HUES6 (cell line): ENCODE measurements at regions not wholly inside any gene's neighbourhood (a gene's known extent, or its start where the extent isn't known, plus 50 kb on each side); places are given as distances from the start of the nearest gene placed in this dataset.

ENCODE experiments used
- H3K27ac ChIP-seq: 2 replicates; pipeline ENCODE4 v1.7.0; 2013; ENCODE audit warnings: low read depth, mild to moderate bottlenecking, low read length, inconsistent platforms
- H3K27me3 ChIP-seq: 2 replicates; pipeline ENCODE4 v1.6.1; 2013; ENCODE audit warnings: low read length; ENCODE audit not compliant: control insufficient read depth, insufficient read depth
- H3K36me3 ChIP-seq: 2 replicates; pipeline ENCODE4 v1.6.1; 2013; ENCODE audit warnings: low read length; ENCODE audit not compliant: control insufficient read depth, insufficient read depth
- H3K4me1 ChIP-seq: 2 replicates; pipeline ENCODE4 v1.6.1; 2013; ENCODE audit warnings: low read length; ENCODE audit not compliant: control insufficient read depth, insufficient read depth
- H3K4me3 ChIP-seq: 2 replicates; pipeline ENCODE4 v1.5.1; 2013; ENCODE audit warnings: low read depth, low read length
- H3K9ac ChIP-seq: one replicate; pipeline ENCODE4 v1.6.1; 2013; ENCODE audit warnings: mild to moderate bottlenecking, low read length
- H3K9me3 ChIP-seq: 2 replicates; pipeline ENCODE4 v1.6.1; 2013; ENCODE audit warnings: low read depth, low read length; ENCODE audit not compliant: control insufficient read depth, insufficient read depth

DNA sequence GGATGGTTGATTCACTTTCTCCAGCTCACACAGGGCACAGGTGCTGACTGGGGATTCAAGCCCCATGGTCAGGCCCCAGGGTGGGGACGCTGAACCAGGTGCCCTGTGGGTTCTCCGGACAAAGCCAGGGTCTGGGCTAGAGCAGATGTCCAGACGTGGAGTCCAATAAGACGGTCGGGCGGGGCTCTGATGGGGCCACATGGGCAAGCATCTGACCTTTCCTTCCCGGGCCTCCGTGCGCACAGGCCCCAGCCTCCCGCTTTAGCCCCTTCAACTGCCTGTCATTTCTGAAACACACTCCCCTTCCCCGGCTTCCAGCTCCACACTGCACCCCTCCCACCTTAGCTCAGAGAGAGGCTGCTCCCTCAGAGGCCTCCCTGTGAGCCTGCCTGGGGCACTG, 153.0 kb upstream of the PPP2R2D start:
- H3K4me3 ChIP-seq, result no peak overlapping the region
- H3K27me3 ChIP-seq, result peaks cover 35% of the 10 kb centered on the region; the same call in 1 of the 2 replicates
- H3K9me3 ChIP-seq, result no peaks in the 10 kb centered on the region
- H3K27ac ChIP-seq, result no peak overlapping the region
- no peak overlapping the region for H3K9ac ChIP-seq
- H3K36me3 ChIP-seq, result no peaks in the 10 kb centered on the region
- peaks cover 53% of the 10 kb centered on the region for H3K4me1 ChIP-seq

DNA sequence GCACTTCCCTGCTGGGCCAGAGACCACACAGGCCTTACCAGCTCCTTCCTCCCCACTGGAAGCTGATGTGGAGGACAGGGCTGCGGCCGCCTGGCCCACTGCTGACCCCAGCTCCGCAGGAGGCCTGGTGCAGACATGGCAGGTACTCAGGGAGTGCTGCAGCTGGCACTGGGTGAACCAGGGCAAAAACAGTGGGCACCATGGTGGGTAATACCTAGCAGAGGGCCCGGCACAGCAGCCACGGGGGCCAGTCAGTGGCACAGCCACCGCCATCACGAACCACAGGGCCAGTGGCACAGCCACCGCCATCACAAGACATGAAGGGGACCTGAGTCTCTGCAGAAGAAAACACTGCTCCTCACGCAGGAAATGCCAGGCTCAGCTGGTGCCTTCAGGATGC, 152.6 kb upstream of the PPP2R2D start:
- H3K36me3 ChIP-seq, result no peaks in the 10 kb centered on the region
- peaks cover 49% of the 10 kb centered on the region for H3K4me1 ChIP-seq
- no peak overlapping the region for H3K9ac ChIP-seq
- H3K9me3 ChIP-seq, result no peaks in the 10 kb centered on the region
- H3K4me3 ChIP-seq, result no peak overlapping the region
- no peak overlapping the region for H3K27ac ChIP-seq
- H3K27me3 ChIP-seq, result peaks cover 35% of the 10 kb centered on the region; the same call in 1 of the 2 replicates

DNA sequence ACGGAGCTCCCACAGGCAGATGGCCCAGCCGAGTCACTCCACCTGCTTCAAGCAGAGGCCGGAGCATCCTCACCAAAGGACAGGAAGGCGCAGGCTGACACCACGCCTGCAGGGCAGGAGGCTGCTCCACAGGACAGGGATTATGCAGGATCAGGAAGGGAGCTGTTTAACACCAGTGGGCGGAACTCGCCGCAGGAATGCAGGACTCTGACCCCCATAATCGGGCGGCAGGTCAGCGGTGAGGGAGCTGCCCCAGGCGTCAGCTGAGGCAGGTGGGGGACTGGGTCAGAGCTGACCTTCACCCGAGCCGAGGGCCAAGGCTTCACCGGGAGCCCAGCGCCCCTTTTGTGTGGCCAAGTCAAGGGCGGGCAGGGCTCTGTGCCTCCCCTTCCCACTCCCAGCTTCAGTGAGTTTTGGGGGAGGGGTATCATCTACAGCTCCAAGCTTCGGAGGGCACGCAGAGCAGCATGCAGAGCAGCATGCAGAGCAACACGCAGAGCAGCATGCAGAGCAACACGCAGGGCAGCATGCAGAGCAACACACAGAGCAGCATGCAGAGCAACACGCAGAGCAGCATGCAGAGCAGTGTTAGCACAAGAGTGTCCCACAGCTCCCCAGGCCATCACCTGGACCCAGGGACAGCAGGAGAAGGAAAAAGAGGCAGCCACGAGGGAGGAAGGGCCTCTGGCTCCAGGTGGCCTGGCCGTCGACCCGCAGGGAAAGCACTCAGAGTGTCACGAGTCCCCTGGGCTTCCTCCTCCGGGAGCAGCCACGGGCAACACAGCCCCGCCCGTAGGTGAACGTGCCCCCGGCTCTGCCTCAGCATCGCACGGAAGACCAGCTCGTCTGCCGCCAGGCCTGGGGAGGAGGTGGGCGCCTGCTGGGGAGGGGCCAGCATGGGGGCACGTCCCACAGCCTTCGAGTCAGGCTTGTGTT, 151.7 kb upstream of the PPP2R2D start:
- Histone ChIP-seq H3K9me3 (no peaks in the 10 kb centered on the region), H3K9ac (no peak overlapping the region), H3K27ac (no peak overlapping the region), H3K4me1 (peaks cover 40% of the 10 kb centered on the region), H3K4me3 (no peak overlapping the region), H3K36me3 (no peaks in the 10 kb centered on the region), H3K27me3 (peaks cover 33% of the 10 kb centered on the region; the same call in 1 of the 2 replicates)

DNA sequence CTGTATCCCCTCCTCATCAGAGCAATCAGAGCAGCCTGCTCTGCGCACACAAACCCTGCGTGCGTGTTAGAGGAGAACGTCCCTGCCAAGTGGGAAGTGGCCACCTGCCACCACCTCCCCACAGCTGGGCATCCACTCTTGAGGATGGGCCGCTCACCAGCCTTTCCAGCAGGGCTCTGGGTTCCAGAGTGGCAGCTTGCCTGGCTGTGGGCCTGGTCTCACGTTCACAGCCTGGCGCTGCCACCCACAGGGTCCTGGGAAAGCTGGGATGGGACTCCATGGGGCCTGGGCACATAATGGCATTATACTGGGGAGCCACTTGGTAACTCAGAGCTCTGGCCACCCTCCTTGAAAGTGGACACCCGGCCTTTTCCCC, 151.1 kb upstream of the PPP2R2D start:
- Histone ChIP-seq H3K27ac (no peak overlapping the region), H3K4me3 (no peak overlapping the region), H3K4me1 (peaks cover 38% of the 10 kb centered on the region), H3K36me3 (no peaks in the 10 kb centered on the region), H3K9ac (no peak overlapping the region), H3K27me3 (peaks cover 26% of the 10 kb centered on the region; the same call in 1 of the 2 replicates), H3K9me3 (no peaks in the 10 kb centered on the region)

GRCh38 chr10:131750171-131750895, 150.5 kb upstream of the PPP2R2D start:
- H3K4me1 ChIP-seq, result peaks cover 38% of the 10 kb centered on the region
- no peak overlapping the region for H3K4me3 ChIP-seq
- no peak overlapping the region for H3K27ac ChIP-seq
- peaks cover 21% of the 10 kb centered on the region; the same call in 1 of the 2 replicates for H3K27me3 ChIP-seq
- no peaks in the 10 kb centered on the region for H3K36me3 ChIP-seq
- no peaks in the 10 kb centered on the region for H3K9me3 ChIP-seq
- no peak overlapping the region for H3K9ac ChIP-seq

DNA sequence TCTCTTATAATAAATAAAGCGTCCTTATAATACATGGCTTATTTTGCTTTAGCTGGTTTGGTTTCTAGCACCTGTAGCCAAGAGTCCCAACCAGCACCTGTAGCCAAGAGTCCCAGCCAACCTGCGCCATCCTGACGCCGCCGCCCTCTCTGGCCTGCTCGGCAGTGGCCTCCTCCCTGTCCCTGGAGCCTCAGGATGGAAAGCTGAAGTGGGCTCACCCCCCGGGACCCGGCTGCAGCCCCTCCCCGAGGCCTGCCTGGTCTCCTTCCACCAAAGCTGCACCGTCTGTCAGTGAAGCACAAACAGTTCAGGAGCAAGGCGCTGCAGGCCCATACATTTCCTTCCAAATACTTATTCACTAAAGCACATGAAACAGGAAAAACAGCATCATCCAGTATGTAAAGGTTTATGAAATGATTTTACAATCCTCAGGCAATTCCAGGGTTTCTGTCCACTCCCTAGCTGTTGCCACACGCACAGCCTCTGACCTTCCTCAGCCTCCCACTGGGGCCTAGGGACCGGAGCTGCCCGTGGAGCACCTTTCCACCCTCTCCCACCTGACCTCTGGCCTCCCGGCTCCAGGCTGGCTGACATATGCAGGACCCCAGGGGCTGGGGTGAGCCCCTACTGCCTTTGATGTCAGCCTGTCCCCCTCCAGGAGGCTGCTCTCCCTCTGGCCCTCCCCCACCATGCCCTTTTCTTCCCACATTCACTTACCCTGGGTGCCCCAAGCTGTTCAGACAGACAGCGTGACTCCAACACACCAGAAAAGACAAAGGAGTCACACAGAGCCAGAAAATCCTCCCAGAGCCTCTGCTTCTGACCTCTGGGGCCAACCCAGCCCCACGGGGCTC, 149.6 kb upstream of the PPP2R2D start:
- Histone ChIP-seq H3K4me1 (peaks cover 38% of the 10 kb centered on the region), H3K4me3 (no peak overlapping the region), H3K36me3 (no peaks in the 10 kb centered on the region), H3K9me3 (no peaks in the 10 kb centered on the region), H3K27ac (no peak overlapping the region), H3K27me3 (peaks cover 21% of the 10 kb centered on the region; the same call in 1 of the 2 replicates), H3K9ac (no peak overlapping the region)

- Histone ChIP-seq H3K27me3 (peaks cover 21% of the 10 kb centered on the region; the same call in 1 of the 2 replicates), H3K9ac (no peak overlapping the region), H3K4me1 (peaks cover 38% of the 10 kb centered on the region), H3K27ac (no peak overlapping the region), H3K9me3 (no peaks in the 10 kb centered on the region), H3K4me3 (no peak overlapping the region), H3K36me3 (no peaks in the 10 kb centered on the region)
Measured at GRCh38 chr10:131751827-131752775, 148.7 kb upstream of the PPP2R2D start.

- H3K4me3 ChIP-seq, result no peak overlapping the region
- no peaks in the 10 kb centered on the region for H3K9me3 ChIP-seq
- no peak overlapping the region for H3K27ac ChIP-seq
- H3K4me1 ChIP-seq, result peaks cover 40% of the 10 kb centered on the region
- no peak overlapping the region for H3K9ac ChIP-seq
- H3K36me3 ChIP-seq, result no peaks in the 10 kb centered on the region
- peaks cover 21% of the 10 kb centered on the region; the same call in 1 of the 2 replicates for H3K27me3 ChIP-seq
Measured at GRCh38 chr10:131753336-131753735, 147.5 kb upstream of the PPP2R2D start.

GRCh38 chr10:131755200-131755599, 145.6 kb upstream of the PPP2R2D start:
- no peak overlapping the region for H3K4me3 ChIP-seq
- H3K27me3 ChIP-seq, result peaks cover 4% of the 10 kb centered on the region; the same call in 1 of the 2 replicates
- H3K4me1 ChIP-seq, result peaks cover 28% of the 10 kb centered on the region
- no peaks in the 10 kb centered on the region for H3K36me3 ChIP-seq
- H3K27ac ChIP-seq, result no peak overlapping the region
- no peaks in the 10 kb centered on the region for H3K9me3 ChIP-seq
- no peak overlapping the region for H3K9ac ChIP-seq
